K562 (cell line): ENCODE measurements at regions not wholly inside any gene's neighbourhood (a gene's known extent, or its start where the extent isn't known, plus 50 kb on each side); places are given as distances from the start of the nearest gene placed in this dataset.

Source experiments
- ATAC-seq: fragments of 200-7000 bp; cut with Tn5 transposase; 3 replicates; pipeline ENCODE4 v1.9.1; 2020; ENCODE audit warnings: moderate library complexity
- BruUV-seq: library from RNA; stranded (reverse); fragments of 400-500 nt; replicated peaks from 2 replicates; lab custom pipeline; 2021; lab: Mats Ljungman, UMichigan
- CTCF ChIA-PET: fragments of 300-600 bp; formaldehyde crosslinking; extraction: SDS; loops from one replicate; lab custom pipeline; 2021; ENCODE audit warnings: low intra/inter-chr PET ratio; lab: Yijun Ruan, JAX
- POLR2A ChIA-PET: fragments of 300-600, 350-650 bp; sonication (Branson Sonifier 250); formaldehyde crosslinking; extraction: SDS; loops from one replicate; lab custom pipeline; 2021; ENCODE audit warnings: antibody characterized with exemption, inconsistent platforms; lab: Yijun Ruan, JAX
- DNase-seq, 4 experiments: peaks; one replicate each; pipeline versions ENCODE4 v3.0.0 to v3.0.0-alpha.2; 2011 to 2018; ENCODE audit warnings: low spot score in 3 of 4, mixed read lengths in 3 of 4; ENCODE audit errors: extremely low read depth in 1 of 4
- FAIRE-seq: peaks from 2 replicates; lab custom pipeline; 2011; peaks lifted over from hg19 to GRCh38; lab: Jason Lieb, UNC
- H2AFZ ChIP-seq: 2 replicates; pipeline ENCODE4 v1.6.0; 2011; ENCODE audit warnings: low read depth, low read length, control low read depth, inconsistent platforms
- H3K27ac ChIP-seq: fragments of 200-600 bp; 3 replicates; pipeline ENCODE4 v1.8.0; 2011; ENCODE audit warnings: low read depth, mild to moderate bottlenecking, control low read depth, inconsistent platforms, low read length, moderate library complexity, mixed read lengths; ENCODE audit errors: extremely low read depth
- H3K27me3 ChIP-seq, 2 experiments: fragments of 300-600 bp in 1 of 2; 2 replicates in 1 of 2; 3 replicates in 1 of 2; pipeline versions ENCODE4 v1.6.0 to v1.8.0; 2011; ENCODE audit warnings: inconsistent platforms in 2 of 2, low read length in 2 of 2, mild to moderate bottlenecking in 1 of 2, mixed read lengths in 1 of 2, moderate library complexity in 1 of 2; ENCODE audit not compliant: control insufficient read depth in 2 of 2, insufficient read depth in 2 of 2
- H3K36me3 ChIP-seq: fragments of 300-600 bp; 3 replicates; pipeline ENCODE4 v1.8.0; 2011; ENCODE audit warnings: mild to moderate bottlenecking, low read length, inconsistent platforms; ENCODE audit not compliant: control insufficient read depth, insufficient read depth
- H3K4me1 ChIP-seq, 2 experiments: fragments of 200-600 bp in 1 of 2; replicated peaks in 1 of 2; 2 replicates in 1 of 2; 3 replicates in 1 of 2; pipeline versions ENCODE4 v1.5.1 to v1.8.0; 2011; ENCODE audit warnings: inconsistent platforms in 2 of 2, low read length in 2 of 2, mild to moderate bottlenecking in 1 of 2, mixed read lengths in 1 of 2, moderate library complexity in 1 of 2; ENCODE audit not compliant: control insufficient read depth in 2 of 2, insufficient read depth in 2 of 2
- H3K4me2 ChIP-seq: 2 replicates; pipeline ENCODE4 v1.6.1; 2011; ENCODE audit warnings: low read length, control low read depth, inconsistent platforms, mixed read lengths; ENCODE audit not compliant: insufficient read depth
- H3K4me3 ChIP-seq: fragments of 200-600 bp; sonication (generic), shearing (Covaris generic); 2 replicates; pipeline ENCODE4 v1.5.1; 2016; ENCODE audit warnings: control low read depth, inconsistent platforms
- H3K79me2 ChIP-seq: fragments of 200-600 bp; 3 replicates; pipeline ENCODE4 v1.8.0; 2011; ENCODE audit warnings: low read length, inconsistent platforms; ENCODE audit not compliant: control insufficient read depth, insufficient read depth
- H3K9ac ChIP-seq, 2 experiments: 2 replicates each; pipeline versions ENCODE4 v1.6.0 to v1.6.1; 2011; ENCODE audit warnings: low read depth in 2 of 2, low read length in 2 of 2, control low read depth in 1 of 2, inconsistent platforms in 1 of 2, mild to moderate bottlenecking in 1 of 2, mixed read lengths in 1 of 2; ENCODE audit not compliant: insufficient read depth in 1 of 2
- H3K9me1 ChIP-seq: one replicate; pipeline ENCODE4 v1.6.0; 2011; ENCODE audit warnings: inconsistent platforms, mild to moderate bottlenecking, low read length, moderate library complexity; ENCODE audit not compliant: control insufficient read depth, insufficient read depth
- H3K9me3 ChIP-seq: replicated peaks from 2 replicates; pipeline ENCODE4 v1.5.1; 2011; ENCODE audit warnings: low read depth, low read length, inconsistent platforms; ENCODE audit not compliant: control insufficient read depth, insufficient read depth
- H4K20me1 ChIP-seq: replicated peaks from 2 replicates; pipeline ENCODE4 v1.6.1; 2011; ENCODE audit warnings: low read length, inconsistent platforms, mixed read lengths; ENCODE audit not compliant: control insufficient read depth, insufficient read depth
- ARID3A ChIP-seq: IDR thresholded peaks from 2 replicates; pipeline ENCODE4 v1.6.1; 2012; ENCODE audit warnings: low read depth, low read length, improper control_type of control experiment, borderline replicate concordance
- CBFB ChIP-seq: sonication (generic); formaldehyde crosslinking; IDR thresholded peaks from 2 replicates; pipeline ENCODE4 v1.4.0; 2020; ENCODE audit warnings: mild to moderate bottlenecking, missing genetic modification reagents
- DLX4 ChIP-seq: fragments of 250-450 bp; sonication (Bioruptor Pico); IDR thresholded peaks from 2 replicates; pipeline ENCODE4 v1.6.1; 2021; ENCODE audit warnings: mild to moderate bottlenecking
- E2F6 ChIP-seq, 2 experiments: IDR thresholded peaks; 2 replicates each; pipeline ENCODE4 v1.6.1; 2011; ENCODE audit warnings: borderline replicate concordance in 1 of 2, control low read depth in 1 of 2, low read depth in 1 of 2, low read length in 1 of 2, mild to moderate bottlenecking in 1 of 2, mixed read lengths in 1 of 2, moderate library complexity in 1 of 2; ENCODE audit not compliant: insufficient read depth in 1 of 2, insufficient read length in 1 of 2, poor library complexity in 1 of 2, severe bottlenecking in 1 of 2; ENCODE audit errors: extremely low read depth in 1 of 2
- GATAD2B ChIP-seq: fragments of 450-650 bp; IDR thresholded peaks from 2 replicates; pipeline ENCODE4 v1.6.1; 2017; ENCODE audit warnings: mild to moderate bottlenecking, borderline replicate concordance
- GTF2F1 ChIP-seq: IDR thresholded peaks from 2 replicates; pipeline ENCODE4 v1.6.1; 2011; ENCODE audit warnings: low read depth, low read length, improper control_type of control experiment
- KAT8 ChIP-seq: fragments of 450-650 bp; IDR thresholded peaks from 2 replicates; pipeline ENCODE4 v1.6.1; 2016; ENCODE audit warnings: low read depth, mild to moderate bottlenecking
- MAFG ChIP-seq: fragments of 450-650 bp; conservative IDR thresholded peaks from 2 replicates; pipeline ENCODE4 v1.6.1; 2016; ENCODE audit warnings: missing genetic modification characterization, missing compliant biosample characterization
- MECOM ChIP-seq: fragments of 250-450 bp; sonication (Bioruptor Pico); IDR thresholded peaks from 2 replicates; pipeline ENCODE4 v1.8.0; 2022; ENCODE audit warnings: inconsistent platforms
- MEF2A ChIP-seq: IDR thresholded peaks from 2 replicates; pipeline ENCODE4 v1.6.1; 2011; ENCODE audit warnings: low read depth, mild to moderate bottlenecking, low read length, moderate library complexity; ENCODE audit not compliant: control insufficient read depth
- NFYB ChIP-seq: IDR thresholded peaks from 2 replicates; pipeline ENCODE4 v1.6.1; 2011; ENCODE audit warnings: mild to moderate bottlenecking, moderate library complexity; ENCODE audit not compliant: insufficient read length; ENCODE audit errors: extremely low read depth
- NRF1 ChIP-seq, 2 experiments: fragments of 450-650 bp; IDR thresholded peaks in 1 of 2; conservative IDR thresholded peaks in 1 of 2; 2 replicates each; pipeline ENCODE4 v1.6.1; 2014; ENCODE audit warnings: mild to moderate bottlenecking in 2 of 2
- STAT5B ChIP-seq: fragments of 250-450 bp; sonication (Bioruptor Pico); IDR thresholded peaks from 2 replicates; pipeline ENCODE4 v1.8.0; 2021; ENCODE audit warnings: mild to moderate bottlenecking, inconsistent platforms
- THRA ChIP-seq: fragments of 450-650 bp; IDR thresholded peaks from 2 replicates; pipeline ENCODE4 v1.6.1; 2017; ENCODE audit warnings: mild to moderate bottlenecking, moderate library complexity
- ZNF134 ChIP-seq: fragments of 250-450 bp; sonication (Bioruptor Pico); conservative IDR thresholded peaks from 2 replicates; pipeline ENCODE4 v1.4.0; 2020
- ZNF316 ChIP-seq: fragments of 450-650 bp; IDR thresholded peaks from 2 replicates; pipeline ENCODE4 v1.6.1; 2016
- WGBS: fragments of 100-300 bp; shearing (Covaris generic); methylation state at CpG from one replicate; pipeline ENCODE4 v1.1.6; 2016; ENCODE audit warnings: low coverage, mixed read lengths; ENCODE audit not compliant: insufficient coverage; ENCODE audit errors: missing lambda C conversion rate; 5-methylcytosine and 5-hydroxymethylcytosine counted together
- in situ Hi-C: fragments of 300-500 bp; cut with MboI; formaldehyde crosslinking; loops from 4 replicates; pipeline ENCODE4 v1.15.0; 2018; ENCODE audit warnings: inconsistent platforms, mixed read lengths
- intact Hi-C: fragments of 100-400 bp; cut with micrococcal nuclease; formaldehyde crosslinking; loops from 2 replicates; pipeline ENCODE4 v1.14.2; 2022

- TF ChIP-seq THRA (no peak), NRF1 (conservative IDR thresholded peaks at IDR 0.05 in 1 of 2, IDR thresholded peaks at IDR 0.05 in 1 of 2) (no peak), DLX4 (CRISPR knock-in tag) (no peak), ARID3A (no peak), ZNF134 (CRISPR knock-in tag) (no peak)
- TF ChIP-seq, all 486 proteins: peak for 0
Observed at GRCh38 chr6:15121443-15121842, 124.4 kb upstream of the JARID2 start (continued).

- Histone ChIP-seq H3K4me1 (no peaks in the 10 kb centered on the region), H3K9me3 (no peaks in the 10 kb centered on the region), H3K9me1 (no peaks in the 10 kb centered on the region), H3K4me3 (no peak overlapping the region), H3K27me3 (no peaks in the 10 kb centered on the region), H3K36me3 (no peaks in the 10 kb centered on the region), H3K79me2 (no peaks in the 10 kb centered on the region), H3K9ac (no peak overlapping the region), H3K27ac (no peak overlapping the region), H2AFZ (no peak overlapping the region), H3K4me2 (no peak overlapping the region), H4K20me1 (no peaks in the 10 kb centered on the region)
- WGBS = 67% methylated on average over 6 of the region's 6 CpGs
- no TSS peak for BruUV-seq
- ChIA-PET CTCF (no interaction called here), POLR2A (no interaction called here)
- in situ Hi-C loops = no loop called here
- intact Hi-C loops = no loop called here
- ATAC-seq (no peak), DNase-seq (no peak), FAIRE-seq (no peak)
- TF ChIP-seq GTF2F1 = no peak
- no peak for TF ChIP-seq STAT5B (CRISPR knock-in tag)
- peak; percentile 96 for TF ChIP-seq ZNF316
- TF ChIP-seq GATAD2B = no peak
- TF ChIP-seq MAFG = peak; percentile 82
- TF ChIP-seq NFYB = no peak
- no peak for TF ChIP-seq MECOM (CRISPR knock-in tag)
- no peak for TF ChIP-seq CBFB (CRISPR knock-in tag)
- no peak for TF ChIP-seq E2F6 (IDR thresholded peaks at IDR 0.05; ENCODE audit: borderline replicate concordance in 1 of 2, extremely low read depth in 1 of 2, insufficient read depth in 1 of 2, insufficient read length in 1 of 2, low read depth in 1 of 2, low read length in 1 of 2, poor library complexity in 1 of 2, severe bottlenecking in 1 of 2)
- no peak for TF ChIP-seq KAT8
- no peak for TF ChIP-seq MEF2A
Observed at GRCh38 chr6:15121977-15122550, 123.8 kb upstream of the JARID2 start.
